Left lung (tissue), 4 donors: ENCODE measurements at regions not wholly inside any gene's neighbourhood (a gene's known extent, or its start where the extent isn't known, plus 50 kb on each side); places are given as distances from the start of the nearest gene placed in this dataset.
A peak's percentile ranks its signal among the peaks of the same experiment; 100 is the strongest.

Source experiments
- ATAC-seq: fragments of 200-7000 bp; cut with Tn5 transposase; one replicate; pipeline ENCODE4 v1.9.1; 2020; ENCODE audit warnings: moderate library complexity
- DNase-seq, 4 donors: peaks; one replicate each; pipeline ENCODE4 v3.0.0-alpha.2; 2013 to 2020
- H3K27ac ChIP-seq, 2 donors: fragments of 200-600 bp; sonication (generic) in 1 of 2; one replicate each; pipeline versions ENCODE4 v1.5.0 to v1.8.0; 2020 to 2021
- H3K27me3 ChIP-seq, 2 donors: fragments of 200-600 bp; sonication (generic) in 1 of 2; one replicate each; pipeline versions ENCODE4 v1.5.0 to v1.8.0; 2020 to 2021
- H3K36me3 ChIP-seq, 2 donors: fragments of 200-600 bp; sonication (generic) in 1 of 2; one replicate each; pipeline versions ENCODE4 v1.5.0 to v1.8.0; 2020 to 2021
- H3K4me1 ChIP-seq, 2 donors: fragments of 200-600 bp; one replicate each; pipeline ENCODE4 v1.8.0; 2021
- H3K4me3 ChIP-seq, 2 donors: fragments of 200-600 bp; sonication (generic) in 1 of 2; one replicate each; pipeline versions ENCODE4 v1.5.0 to v1.8.0; 2020 to 2021; ENCODE audit warnings: mild to moderate bottlenecking in 1 of 2
- H3K9me3 ChIP-seq, 2 donors: fragments of 200-600 bp; sonication (generic) in 1 of 2; one replicate each; pipeline versions ENCODE4 v1.5.0 to v1.8.0; 2020 to 2021
- intact Hi-C, 2 donors: fragments of 100-400 bp; cut with DNase I; formaldehyde crosslinking; loops; one replicate each; pipeline versions ENCODE4 v1.11.2 to v1.14.2; 2022
- TF ChIP-seq, protein P1 (sequence below), 2 donors: fragments of 200-600 bp; sonication (generic) in 1 of 2; IDR thresholded peaks; one replicate each; pipeline versions ENCODE4 v1.5.0 to v1.8.0; 2021; ENCODE audit warnings: antibody characterized with exemption in 2 of 2
- donor health status: DM: no; HTN: yes; CAD: no.
- donor health status: DM: no; HTN: no; CAD: no.

DNA sequence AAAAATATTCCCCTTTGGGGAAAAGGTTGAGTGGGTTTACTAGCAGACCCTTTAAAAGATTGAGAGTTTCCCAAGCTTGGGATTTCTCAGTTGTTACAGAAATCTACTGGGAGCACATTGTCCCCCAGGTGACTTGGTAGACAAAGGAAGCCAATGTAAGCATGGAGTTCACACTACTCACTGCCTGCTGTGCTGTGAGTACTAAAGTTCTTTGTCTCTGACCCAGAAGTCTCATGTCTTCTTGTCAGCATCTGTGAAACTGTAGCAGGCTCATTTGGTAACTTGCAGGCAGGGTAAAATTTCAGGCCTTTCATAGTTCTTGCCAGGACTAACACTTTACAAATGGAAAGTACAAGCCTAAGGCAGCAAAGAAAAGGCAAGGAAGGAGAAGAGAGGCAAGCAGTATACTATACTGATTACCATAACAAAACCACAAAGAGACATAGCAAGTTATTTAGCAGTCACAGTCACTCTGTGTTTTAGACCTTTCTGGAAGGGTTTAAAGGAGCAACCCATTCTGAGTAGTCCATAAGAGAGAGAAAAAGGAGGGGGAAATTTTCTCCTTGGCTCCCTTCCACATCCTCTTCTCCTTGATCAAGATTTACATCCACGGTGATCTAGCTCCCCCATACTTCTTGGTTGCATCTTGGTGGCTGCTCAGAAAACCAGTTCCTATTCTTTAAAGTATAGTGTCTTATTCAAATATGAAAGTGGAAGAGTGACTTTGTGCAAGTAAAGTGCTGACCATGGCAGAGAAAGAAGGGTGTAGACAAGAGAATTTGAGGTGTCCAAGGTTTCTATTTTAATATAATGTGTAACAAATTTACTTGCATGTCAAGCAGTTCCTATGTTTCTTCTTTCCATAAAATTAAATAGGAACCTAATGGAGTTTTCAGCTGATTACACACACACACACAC lies 160.0 kb upstream of the PDE5A start:
- Histone ChIP-seq H3K4me3 (no peak overlapping the region), H3K27me3 (no peaks in the 10 kb centered on the region), H3K9me3 (no peaks in the 10 kb centered on the region), H3K36me3 (no peaks in the 10 kb centered on the region), H3K4me1 (no peaks in the 10 kb centered on the region), H3K27ac (no peak overlapping the region)
- ATAC-seq (no peak), DNase-seq (no peak)
- intact Hi-C loops = no loop called here
- TF ChIP-seq, protein P1, sequence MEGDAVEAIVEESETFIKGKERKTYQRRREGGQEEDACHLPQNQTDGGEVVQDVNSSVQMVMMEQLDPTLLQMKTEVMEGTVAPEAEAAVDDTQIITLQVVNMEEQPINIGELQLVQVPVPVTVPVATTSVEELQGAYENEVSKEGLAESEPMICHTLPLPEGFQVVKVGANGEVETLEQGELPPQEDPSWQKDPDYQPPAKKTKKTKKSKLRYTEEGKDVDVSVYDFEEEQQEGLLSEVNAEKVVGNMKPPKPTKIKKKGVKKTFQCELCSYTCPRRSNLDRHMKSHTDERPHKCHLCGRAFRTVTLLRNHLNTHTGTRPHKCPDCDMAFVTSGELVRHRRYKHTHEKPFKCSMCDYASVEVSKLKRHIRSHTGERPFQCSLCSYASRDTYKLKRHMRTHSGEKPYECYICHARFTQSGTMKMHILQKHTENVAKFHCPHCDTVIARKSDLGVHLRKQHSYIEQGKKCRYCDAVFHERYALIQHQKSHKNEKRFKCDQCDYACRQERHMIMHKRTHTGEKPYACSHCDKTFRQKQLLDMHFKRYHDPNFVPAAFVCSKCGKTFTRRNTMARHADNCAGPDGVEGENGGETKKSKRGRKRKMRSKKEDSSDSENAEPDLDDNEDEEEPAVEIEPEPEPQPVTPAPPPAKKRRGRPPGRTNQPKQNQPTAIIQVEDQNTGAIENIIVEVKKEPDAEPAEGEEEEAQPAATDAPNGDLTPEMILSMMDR (IDR thresholded peaks at IDR 0.05) = no peak

DNA sequence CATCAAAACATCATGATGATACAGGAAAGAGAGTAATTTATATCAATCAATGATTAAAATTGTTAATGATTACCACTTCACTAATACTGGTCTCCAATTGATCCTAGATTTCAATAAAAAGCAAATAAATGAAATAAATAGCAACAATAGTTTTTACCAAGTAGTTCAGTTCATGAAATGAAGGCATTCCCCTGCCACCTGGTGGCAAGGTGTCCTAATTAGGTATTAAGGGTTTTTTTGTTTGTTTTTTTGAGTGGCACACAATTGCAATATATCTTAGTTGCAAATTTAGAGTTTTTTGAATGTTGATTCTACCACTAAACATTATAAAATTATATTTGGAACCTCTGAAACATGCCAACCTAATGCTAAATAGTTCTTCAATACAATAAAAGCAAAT lies 157.4 kb upstream of the PDE5A start:
- Histone ChIP-seq H3K27ac (no peak overlapping the region), H3K4me3 (no peak overlapping the region), H3K36me3 (no peaks in the 10 kb centered on the region), H3K27me3 (no peaks in the 10 kb centered on the region), H3K9me3 (peaks cover 0 to 5% of the 10 kb centered on the region in 2 donors), H3K4me1 (no peaks in the 10 kb centered on the region)
- intact Hi-C loops = no loop called here
- ATAC-seq = no peak
- DNase-seq = peak in 1 of 4 donors; percentile 30
- TF ChIP-seq, protein P1 (IDR thresholded peaks at IDR 0.05) = peak in 1 of 2 donors; percentile 20

DNA sequence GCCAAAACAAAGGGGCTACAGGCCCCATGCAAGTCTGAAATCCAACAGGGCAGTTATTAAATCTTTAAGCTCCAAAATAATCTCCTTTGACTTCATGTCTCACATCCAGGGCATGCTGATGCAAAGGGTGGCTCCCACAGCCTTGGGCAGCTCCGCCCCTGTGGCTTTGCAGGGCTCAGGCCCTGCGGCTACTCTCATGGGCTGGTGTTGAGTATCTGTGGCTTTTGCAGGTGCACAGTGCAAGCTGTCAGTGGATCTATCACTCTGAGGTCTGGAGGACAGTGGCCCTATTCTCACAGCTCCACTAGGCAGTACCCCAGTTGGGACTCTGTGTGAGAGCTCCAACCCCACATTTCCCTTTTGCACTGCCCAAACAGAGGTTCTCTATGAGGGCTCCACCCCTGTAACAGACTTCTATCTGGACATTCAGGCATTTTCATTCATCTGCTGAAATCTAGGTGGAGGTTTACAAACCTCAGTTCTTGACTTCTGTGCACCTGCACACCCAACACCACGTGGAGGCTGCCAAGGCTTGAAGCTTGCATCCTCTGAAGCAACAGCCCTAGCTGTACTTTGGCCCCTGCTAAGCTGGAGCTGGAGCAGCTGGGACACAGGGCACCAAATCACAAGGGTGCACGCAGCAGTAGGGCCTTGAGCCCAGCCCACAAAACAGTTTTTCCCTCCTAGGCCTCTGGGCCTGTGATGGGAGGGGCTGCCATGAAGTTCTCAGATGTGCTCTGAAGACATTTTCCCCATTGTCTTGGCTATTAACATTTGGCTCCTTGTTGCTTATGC lies 154.8 kb upstream of the PDE5A start:
- intact Hi-C loops = no loop called here
- TF ChIP-seq, protein P1 (IDR thresholded peaks at IDR 0.05) = no peak
- no peak overlapping the region for H3K4me3 ChIP-seq
- no peaks in the 10 kb centered on the region for H3K36me3 ChIP-seq
- H3K4me1 ChIP-seq = no peaks in the 10 kb centered on the region
- no peak overlapping the region for H3K27ac ChIP-seq
- H3K27me3 ChIP-seq = no peaks in the 10 kb centered on the region
- peaks cover 0 to 5% of the 10 kb centered on the region in 2 donors for H3K9me3 ChIP-seq
- no peak for DNase-seq
- ATAC-seq = no peak

DNA sequence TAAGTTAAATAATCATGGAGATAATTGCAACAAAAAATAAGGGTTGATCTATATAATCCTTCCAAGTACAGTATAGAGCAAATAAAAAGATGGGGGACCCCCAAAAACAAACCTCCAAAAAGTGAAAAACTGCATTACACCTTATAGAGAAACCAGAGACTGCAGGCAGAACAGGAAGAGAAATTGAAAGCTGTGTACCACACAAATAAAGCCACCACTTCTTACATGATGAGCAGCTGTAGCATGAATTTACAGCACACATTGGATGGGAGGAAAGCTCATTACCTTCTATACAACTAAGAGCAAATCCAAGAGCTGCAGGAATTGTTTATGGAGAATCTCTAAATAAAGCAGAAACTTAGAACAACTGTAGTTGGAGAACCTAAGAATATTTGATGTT lies 152.4 kb upstream of the PDE5A start:
- DNase-seq = no peak
- Histone ChIP-seq H3K36me3 (no peaks in the 10 kb centered on the region), H3K4me3 (no peak overlapping the region), H3K4me1 (no peaks in the 10 kb centered on the region), H3K27ac (no peak overlapping the region), H3K9me3 (peaks cover 0 to 5% of the 10 kb centered on the region in 2 donors), H3K27me3 (no peaks in the 10 kb centered on the region)
- no peak for ATAC-seq
- intact Hi-C loops = no loop called here
- TF ChIP-seq, protein P1 (IDR thresholded peaks at IDR 0.05) = no peak

DNA sequence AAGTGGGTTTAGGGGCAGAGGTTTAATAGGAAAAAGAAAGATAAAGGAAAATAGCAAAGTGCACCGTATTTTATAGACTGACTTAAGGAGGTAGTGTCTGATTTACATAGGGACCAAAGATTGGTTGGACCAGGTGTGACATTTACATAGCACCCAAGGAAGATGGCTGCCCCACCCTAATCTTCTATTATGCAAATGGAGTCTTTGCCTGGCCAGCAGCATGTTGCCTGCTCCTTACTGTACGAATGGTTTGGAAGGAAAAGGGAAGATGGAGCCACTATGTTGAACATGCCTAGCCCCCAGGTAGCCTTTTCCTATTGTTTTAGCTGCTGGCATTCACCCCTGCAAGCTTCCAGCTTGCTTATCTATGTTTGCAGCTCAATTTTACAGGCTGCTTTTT lies 146.2 kb upstream of the PDE5A start:
- DNase-seq = no peak
- no peak for ATAC-seq
- Histone ChIP-seq H3K9me3 (no peaks in the 10 kb centered on the region), H3K27ac (no peak overlapping the region), H3K4me3 (no peak overlapping the region), H3K36me3 (no peaks in the 10 kb centered on the region), H3K27me3 (no peaks in the 10 kb centered on the region), H3K4me1 (no peaks in the 10 kb centered on the region)
- TF ChIP-seq, protein P1 (IDR thresholded peaks at IDR 0.05) = no peak
- intact Hi-C loops = no loop called here
